LNCaP clone FGC (cell line): ENCODE measurements at regions not wholly inside any gene's neighbourhood (a gene's known extent, or its start where the extent isn't known, plus 50 kb on each side); places are given as distances from the start of the nearest gene placed in this dataset.

ENCODE experiments used
- DNase-seq: peaks from one replicate; pipeline ENCODE4 v3.0.0-alpha.2; 2011; ENCODE audit warnings: low read depth
- H3K4me3 ChIP-seq: 2 replicates; pipeline ENCODE4 v1.5.1; 2011; ENCODE audit warnings: mild to moderate bottlenecking, low read depth, low read length, control low read depth
- TF ChIP-seq, protein P1 (sequence below): IDR thresholded peaks from 2 replicates; pipeline ENCODE4 v1.5.1; 2012; ENCODE audit warnings: mild to moderate bottlenecking; ENCODE audit not compliant: control insufficient read depth, insufficient read depth; ENCODE audit errors: extremely low read depth

DNA sequence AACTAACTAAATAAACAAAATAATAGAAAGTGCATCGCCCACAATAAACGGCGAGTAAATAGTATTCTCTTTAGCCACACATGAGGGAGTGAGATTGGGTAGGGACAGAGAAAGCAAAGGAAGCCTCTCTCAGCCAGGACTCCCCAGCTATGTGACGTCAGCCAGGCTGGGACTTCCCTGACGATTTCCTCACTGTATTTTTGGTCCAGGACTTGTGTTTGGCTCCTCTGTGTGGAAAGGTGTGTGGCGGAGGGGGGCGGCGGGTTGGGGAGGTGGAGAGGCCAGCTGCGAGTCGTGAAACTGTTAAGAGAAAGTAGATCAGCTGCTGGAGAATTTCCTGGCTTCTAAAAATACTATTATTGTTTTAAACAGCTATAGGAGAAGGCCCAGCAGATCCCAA lies 1124.6 kb downstream of the AACS start:
- TF ChIP-seq, protein P1, sequence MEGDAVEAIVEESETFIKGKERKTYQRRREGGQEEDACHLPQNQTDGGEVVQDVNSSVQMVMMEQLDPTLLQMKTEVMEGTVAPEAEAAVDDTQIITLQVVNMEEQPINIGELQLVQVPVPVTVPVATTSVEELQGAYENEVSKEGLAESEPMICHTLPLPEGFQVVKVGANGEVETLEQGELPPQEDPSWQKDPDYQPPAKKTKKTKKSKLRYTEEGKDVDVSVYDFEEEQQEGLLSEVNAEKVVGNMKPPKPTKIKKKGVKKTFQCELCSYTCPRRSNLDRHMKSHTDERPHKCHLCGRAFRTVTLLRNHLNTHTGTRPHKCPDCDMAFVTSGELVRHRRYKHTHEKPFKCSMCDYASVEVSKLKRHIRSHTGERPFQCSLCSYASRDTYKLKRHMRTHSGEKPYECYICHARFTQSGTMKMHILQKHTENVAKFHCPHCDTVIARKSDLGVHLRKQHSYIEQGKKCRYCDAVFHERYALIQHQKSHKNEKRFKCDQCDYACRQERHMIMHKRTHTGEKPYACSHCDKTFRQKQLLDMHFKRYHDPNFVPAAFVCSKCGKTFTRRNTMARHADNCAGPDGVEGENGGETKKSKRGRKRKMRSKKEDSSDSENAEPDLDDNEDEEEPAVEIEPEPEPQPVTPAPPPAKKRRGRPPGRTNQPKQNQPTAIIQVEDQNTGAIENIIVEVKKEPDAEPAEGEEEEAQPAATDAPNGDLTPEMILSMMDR: no peak
- no peak overlapping the region for H3K4me3 ChIP-seq
- DNase-seq: no peak

- DNase-seq: no peak
- TF ChIP-seq, protein P1: no peak
Measured at GRCh38 chr12:126191031-126191891, 1126.0 kb downstream of the AACS start.

DNA sequence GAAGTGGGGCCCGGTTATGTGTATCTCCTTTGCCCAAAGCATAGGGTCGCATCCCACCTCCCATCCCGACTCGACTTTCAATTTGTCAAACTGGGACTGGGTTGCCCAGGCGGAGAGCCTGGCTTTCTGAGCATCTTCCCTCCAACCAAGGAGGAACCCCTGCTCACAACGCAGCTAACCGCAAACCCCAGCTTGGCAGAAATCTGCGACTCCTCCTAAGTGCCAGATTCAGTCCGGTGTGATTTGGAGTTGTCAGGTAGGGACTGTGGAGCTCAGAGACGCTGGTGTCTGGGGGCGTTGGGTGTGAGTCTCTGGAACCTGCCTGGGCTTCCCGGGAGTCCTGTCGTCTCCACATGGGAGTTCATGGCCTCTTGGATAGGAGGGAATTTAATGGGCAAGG lies 1126.7 kb downstream of the AACS start:
- TF ChIP-seq, protein P1: no peak
- H3K4me3 ChIP-seq: no peak overlapping the region
- no peak for DNase-seq

More at GRCh38 chr12:126191031-126191891, 1126.0 kb downstream of the AACS start:
- H3K4me3 ChIP-seq: no peak overlapping the region

DNA sequence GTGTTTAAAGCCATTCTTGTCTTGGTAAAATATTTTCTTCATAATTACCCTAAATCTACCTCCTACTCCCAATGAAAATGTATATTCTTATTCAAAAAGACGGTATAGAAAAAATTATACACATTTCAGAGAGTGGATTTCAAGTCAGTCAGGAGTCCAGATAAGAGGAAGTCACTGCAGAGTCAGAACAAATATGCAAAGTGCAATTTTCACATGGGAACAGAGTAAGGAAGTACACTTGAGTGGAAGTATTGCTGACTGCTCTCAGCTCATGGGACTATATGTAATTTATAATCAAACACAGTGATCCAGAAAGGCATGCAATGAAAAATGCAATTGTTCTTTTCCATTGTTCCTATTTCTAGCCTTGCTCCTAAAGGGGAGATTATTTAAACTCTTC lies 1128.0 kb downstream of the AACS start:
- TF ChIP-seq, protein P1: no peak
- DNase-seq: no peak
- H3K4me3 ChIP-seq: no peak overlapping the region

DNA sequence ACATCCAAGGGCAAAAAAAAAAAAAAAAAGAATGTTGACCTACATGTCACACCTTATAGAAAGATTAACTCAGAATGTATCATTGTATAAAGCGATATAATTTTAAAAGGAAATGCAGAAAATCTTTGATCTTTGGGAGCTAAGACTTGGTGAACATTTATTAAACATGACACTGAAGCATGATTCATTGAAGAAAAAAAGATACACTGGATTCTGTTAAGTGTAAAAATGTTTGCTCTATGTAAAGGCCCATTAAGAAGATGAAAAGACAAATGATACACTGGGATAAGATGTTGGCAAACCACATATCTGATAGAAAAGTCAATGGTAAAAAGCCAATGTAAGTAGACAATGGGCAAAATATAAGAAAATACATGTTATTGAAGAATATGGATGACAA lies 1131.0 kb downstream of the AACS start:
- TF ChIP-seq, protein P1: no peak
- no peak overlapping the region for H3K4me3 ChIP-seq
- no peak for DNase-seq

DNA sequence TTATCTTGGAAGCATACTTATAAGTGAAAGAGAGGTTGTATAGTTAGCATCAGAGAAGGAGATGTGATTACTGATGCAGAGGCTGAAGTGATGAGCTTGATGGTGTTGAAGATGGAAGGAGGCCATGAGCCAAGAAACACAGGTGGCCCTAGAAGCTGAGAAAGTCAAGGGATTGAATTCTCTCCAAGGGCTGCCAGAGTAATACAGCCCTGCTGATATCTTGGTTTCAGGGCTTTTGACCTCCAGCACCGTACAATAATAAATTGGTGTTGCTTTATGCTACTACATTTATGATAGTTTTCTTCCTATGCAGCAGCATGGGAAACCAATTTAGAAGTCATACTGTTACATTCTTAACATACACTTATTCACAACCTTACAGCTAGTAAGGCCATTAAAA lies 1133.3 kb downstream of the AACS start:
- TF ChIP-seq, protein P1: no peak
- H3K4me3 ChIP-seq: no peak overlapping the region
- no peak for DNase-seq
